ENCODE measurements at regions not wholly inside any gene's neighbourhood (a gene's known extent, or its start where the extent isn't known, plus 50 kb on each side); places are given as distances from the start of the nearest gene placed in this dataset.
"Not testable (repeated sequence)": the region's sequence is repeated elsewhere in the genome, so short reads cannot be mapped to it uniquely, and the experiment has no call there.

DNA sequence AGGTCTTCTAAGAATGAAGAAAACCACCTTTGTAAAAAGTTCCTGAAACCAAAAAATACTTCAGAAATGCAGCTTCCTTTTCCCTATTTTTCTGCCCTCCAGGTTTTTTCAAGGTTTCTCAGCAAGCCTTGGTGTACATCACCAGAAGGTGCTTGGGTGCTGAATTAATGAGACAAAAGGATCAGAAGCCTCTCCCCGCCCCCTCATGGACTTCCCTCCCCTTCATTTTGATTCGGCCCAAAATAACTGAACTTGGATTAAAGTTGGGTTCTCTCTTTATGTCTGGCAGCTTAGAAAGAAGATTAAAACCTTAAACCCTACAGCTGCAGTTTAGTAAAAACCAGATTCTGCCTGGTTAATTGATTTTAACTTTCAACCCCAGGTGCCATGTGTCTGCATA is 121.7 kb upstream of the ERCC4 start:
- DNase-seq (ENCODE audit: low spot score), result no peak

- DNase-seq (ENCODE audit: low spot score), result no peak
These were observed 116.0 kb upstream of the ERCC4 start for GRCh38 chr16:13803974-13804373.

GRCh38 chr16:13805951-13806350 is 114.0 kb upstream of the ERCC4 start:
- DNase-seq (ENCODE audit: low spot score), result no peak

- DNase-seq (ENCODE audit: low spot score), result no peak
These were observed 113.3 kb upstream of the ERCC4 start for GRCh38 chr16:13806671-13807070.

- DNase-seq (ENCODE audit: low spot score), result no peak
These were observed 111.9 kb upstream of the ERCC4 start for GRCh38 chr16:13808102-13808501.

DNA sequence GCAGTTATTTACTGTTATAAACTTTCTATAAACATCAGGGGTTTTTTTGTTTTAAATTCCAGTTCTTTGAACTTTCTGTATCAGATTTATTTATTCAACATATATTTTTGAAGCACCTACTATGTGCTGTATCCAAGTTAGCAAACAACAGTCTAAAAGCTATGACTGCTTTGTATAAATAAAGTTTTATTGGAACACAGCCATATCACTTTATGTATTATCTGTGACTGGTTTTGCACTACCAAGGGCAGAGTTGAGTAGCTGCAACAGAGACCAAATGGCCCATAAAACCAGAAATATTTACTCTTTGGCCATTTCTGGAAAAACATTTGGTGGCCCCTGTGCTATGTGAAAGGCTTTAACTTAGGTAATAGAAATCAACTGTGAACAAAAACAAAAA is 110.2 kb upstream of the ERCC4 start:
- no peak for DNase-seq (ENCODE audit: low spot score)

DNA sequence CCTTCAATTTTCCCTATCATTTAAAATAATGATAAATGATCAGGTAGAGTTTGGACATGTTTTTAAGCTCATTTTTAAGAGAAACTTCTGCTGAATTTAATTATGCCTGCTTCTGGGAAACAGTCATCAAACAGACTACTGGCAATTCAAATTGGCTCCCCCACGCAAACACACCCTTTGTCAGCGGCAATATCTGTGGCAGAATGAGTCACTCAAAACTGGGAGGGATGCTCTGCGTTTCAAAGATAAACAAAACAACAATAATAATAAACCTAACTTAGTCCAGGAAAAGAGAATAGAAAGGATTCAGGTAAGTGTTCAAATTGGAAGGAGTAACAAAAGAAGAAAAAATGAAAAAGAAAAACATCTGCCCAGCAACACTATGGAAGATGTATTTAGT is 108.1 kb upstream of the ERCC4 start:
- no peak for DNase-seq (ENCODE audit: low spot score)

GRCh38 chr16:13816701-13817100 is 103.3 kb upstream of the ERCC4 start:
- no peak for DNase-seq (ENCODE audit: low spot score)

DNA sequence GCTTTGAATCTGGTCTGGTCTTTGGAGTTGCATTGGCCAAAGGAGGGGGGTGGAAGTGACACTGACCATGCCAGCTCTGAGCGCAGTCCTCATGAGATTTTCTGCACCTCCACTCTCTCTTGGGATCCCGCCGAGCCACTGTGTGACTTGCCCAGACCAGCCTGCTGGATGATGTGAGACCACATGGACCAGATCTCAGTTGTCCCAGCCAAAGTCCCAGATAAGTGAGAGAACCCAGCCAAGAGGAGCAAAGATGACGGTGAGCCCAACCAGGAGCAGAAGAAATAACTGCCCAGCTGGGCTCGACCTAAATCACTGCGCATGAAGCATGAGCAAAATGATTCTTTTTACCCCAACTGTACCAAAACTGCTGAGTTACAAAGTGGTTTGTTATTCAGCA is 96.5 kb upstream of the ERCC4 start:
- no peak for DNase-seq (ENCODE audit: low spot score)

GRCh38 chr16:13829697-13830299 is 90.2 kb upstream of the ERCC4 start:
- DNase-seq (ENCODE audit: low spot score), result no peak

DNA sequence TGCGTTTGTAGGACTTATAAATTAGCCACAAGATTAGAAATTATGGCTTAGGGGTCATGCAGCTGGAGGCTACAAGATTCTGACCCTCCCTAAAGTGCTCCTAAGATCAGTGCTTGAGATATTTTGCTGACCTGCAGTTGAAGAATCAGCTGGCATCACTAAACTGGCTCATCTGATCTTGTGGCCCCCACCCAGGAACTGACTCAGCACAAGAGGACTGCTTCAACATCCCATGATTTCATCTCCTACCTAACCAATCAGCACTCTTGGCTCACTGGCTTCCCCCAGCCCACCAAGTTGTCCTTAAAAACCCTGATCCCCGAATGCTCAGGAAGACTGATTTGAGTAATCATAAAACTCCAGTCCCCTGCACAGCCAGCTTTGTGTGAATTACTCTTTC is 86.4 kb upstream of the ERCC4 start:
- DNase-seq (ENCODE audit: low spot score), result no peak

- no peak for DNase-seq (ENCODE audit: low spot score)
These were observed 84.6 kb upstream of the ERCC4 start for GRCh38 chr16:13835387-13835786.

DNA sequence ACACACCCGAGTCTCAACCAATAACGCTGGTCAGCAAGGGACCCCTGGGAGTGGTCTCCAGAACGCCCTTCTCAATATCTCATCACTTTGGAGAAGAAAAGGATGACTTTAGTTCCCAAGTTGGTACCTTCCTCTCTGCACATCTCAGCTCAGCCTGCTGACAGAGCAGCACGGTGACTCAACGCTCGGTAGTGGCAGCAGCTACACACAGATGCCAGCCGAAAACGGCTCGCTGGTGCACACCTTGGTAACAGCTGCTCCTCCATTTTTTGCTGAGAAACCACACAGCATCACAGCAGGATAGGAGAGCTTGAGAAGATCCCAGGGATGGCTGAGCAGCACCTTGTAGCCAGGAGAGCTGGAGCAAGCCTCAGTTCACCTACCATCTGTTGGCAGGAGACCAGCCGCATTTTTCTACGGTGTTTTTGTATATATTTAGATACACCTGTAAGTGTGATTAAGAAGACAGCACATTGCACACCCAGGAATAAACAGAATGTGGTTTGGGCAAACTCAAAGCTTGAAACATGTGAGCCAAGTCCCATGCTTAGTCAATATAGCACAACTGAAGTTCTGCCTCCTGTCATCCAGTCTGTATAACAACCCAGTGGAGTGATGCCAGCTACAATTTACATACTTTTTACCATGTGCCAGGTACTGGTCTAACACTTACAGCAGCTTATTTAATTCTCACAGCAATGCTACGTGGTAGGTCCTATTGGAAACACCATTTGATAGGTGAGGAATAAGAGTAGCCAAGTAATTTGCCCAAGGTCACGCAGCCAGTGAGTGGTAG is 83.8 kb upstream of the ERCC4 start:
- DNase-seq (ENCODE audit: low spot score), result no peak

- DNase-seq (ENCODE audit: low spot score), result no peak
These were observed 81.4 kb upstream of the ERCC4 start for GRCh38 chr16:13838401-13839190.

- DNase-seq (ENCODE audit: low spot score), result no peak
These were observed 80.4 kb upstream of the ERCC4 start for GRCh38 chr16:13839577-13839976.

DNA sequence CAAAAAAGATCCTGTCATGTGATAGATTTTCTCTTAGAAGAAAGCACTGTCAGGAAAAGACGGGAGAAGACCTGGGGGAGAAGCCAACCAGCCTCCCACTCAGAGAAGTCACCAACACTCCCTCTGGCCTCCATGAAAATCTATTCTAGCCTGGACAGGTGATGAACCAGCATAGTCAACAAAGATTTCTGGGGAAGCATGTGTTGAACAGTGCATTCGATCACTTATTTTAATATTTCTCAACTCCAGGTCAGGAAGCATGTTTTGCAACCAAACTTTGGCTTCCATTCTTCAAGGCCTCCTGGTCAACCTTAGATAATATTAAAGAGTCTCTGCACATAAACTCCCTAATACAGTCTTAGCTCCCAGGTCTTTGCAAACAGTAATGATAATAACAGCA is 74.7 kb upstream of the ERCC4 start:
- DNase-seq (ENCODE audit: low spot score), result no peak

- no peak for DNase-seq (ENCODE audit: low spot score)
These were observed 71.2 kb upstream of the ERCC4 start for GRCh38 chr16:13848795-13849194.

DNA sequence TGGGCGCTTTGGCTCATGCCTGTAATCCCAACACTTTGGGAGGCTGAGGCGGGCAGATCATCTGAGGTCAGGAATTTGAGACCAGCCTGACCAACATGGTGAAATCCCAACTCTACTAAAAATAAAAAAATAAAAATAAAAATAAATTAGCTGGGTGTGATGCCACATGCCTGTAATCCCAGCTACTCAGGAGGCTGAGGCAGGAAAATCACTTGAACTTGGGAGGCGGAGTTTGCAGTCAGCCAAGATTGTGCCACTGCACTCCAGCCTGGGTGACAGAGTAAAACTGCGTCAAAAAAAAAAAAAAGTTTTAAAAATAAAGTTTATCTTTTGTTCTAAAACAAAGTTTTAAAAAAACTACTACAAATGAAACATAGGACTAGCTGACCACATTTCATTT is 69.8 kb upstream of the ERCC4 start:
- DNase-seq (ENCODE audit: low spot score), result not testable (repeated sequence)

DNA sequence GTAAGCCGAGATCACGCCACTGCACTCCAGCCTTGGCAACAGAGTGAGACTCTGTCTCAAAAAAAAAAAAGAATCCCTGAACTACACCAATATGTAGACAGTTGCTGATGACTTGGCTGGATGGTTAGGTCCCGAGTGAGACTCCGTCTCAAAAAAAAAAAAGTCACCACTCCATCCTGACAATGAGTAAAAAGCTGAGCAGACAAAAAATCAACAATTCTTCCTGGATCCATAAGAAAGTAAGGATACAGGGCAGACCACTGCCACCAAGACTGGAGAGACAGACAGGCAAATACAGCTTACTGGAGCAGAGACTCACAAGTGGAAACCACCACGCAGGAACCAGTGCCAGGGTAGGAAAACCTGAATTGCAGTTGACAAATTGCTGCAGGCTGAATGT is 67.1 kb upstream of the ERCC4 start:
- DNase-seq (ENCODE audit: low spot score), result no peak

DNA sequence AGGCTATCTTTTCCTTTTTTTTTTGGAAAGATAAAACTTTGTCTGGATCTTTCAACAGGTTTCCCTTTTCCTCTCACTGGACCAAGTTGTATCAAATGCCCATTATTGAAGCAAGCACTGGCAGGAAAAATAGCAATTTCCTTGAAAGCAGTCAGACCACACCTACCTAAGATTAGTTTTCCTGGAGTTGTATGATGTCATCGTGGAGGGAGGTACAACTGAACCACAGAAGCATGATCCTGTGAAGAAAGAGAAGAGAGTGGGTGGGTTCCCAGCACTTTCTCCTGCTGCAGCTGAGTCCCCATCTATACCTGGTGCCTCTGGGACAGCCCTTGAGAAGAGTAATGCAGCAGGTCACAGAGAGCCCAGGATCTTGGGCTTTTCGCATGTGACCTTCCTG is 63.6 kb upstream of the ERCC4 start:
- DNase-seq (ENCODE audit: low spot score), result no peak

DNA sequence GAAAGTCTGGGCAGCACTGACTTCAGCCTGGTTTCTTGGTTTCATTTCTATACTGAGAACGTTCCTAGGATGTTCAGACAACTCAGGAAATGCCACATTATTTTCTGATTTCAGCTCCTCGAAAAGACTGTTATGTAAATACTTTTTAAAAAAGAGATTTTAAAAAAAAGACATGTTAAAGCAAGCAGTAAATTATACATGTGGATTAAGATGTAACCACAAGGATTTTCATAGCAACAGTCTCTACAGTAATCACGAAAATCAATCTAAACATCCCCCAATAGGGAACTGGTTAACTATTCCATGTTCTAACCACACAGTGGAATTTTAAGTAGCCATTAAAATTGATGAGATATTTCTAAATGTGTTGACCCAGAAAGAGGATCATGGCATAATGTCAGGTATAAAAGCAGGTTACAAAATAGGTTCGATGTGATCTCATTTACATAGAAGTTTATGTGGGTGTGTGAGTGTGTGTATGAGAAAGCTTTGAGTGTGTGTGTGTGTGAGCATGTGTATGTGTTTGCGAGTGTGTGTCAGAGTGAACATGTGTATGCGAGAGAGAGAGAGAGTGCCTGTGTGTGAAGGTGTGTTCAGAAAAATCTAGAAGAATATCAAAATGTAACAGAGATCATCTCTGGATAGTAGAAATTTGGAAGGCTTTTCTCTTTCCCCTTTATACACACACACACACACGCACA is 63.0 kb upstream of the ERCC4 start:
- DNase-seq (ENCODE audit: low spot score), result no peak

All from HT-29 (cell line).